Cardiac fibroblast (primary cell): ENCODE measurements at regions not wholly inside any gene's neighbourhood (a gene's known extent, or its start where the extent isn't known, plus 50 kb on each side); places are given as distances from the start of the nearest gene placed in this dataset.
A peak's percentile ranks its signal among the peaks of the same experiment; 100 is the strongest.
"Not testable (repeated sequence)": the region's sequence is repeated elsewhere in the genome, so short reads cannot be mapped to it uniquely, and the experiment has no call there.

Experiments
- DNase-seq, 2 donors: peaks; one replicate each; pipeline versions ENCODE4 v3.0.0 to v3.0.0-alpha.2; 2010; ENCODE audit warnings: low read depth in 2 of 2
- H3K4me3 ChIP-seq, 2 donors: replicated peaks in 1 of 2; 1 replicate in 1 of 2; 2 replicates in 1 of 2; pipeline ENCODE4 v1.5.1; 2011; ENCODE audit warnings: low read depth in 2 of 2, low read length in 2 of 2, mild to moderate bottlenecking in 2 of 2, moderate library complexity in 1 of 2
- TF ChIP-seq, protein P1 (sequence below): IDR thresholded peaks from one replicate; pipeline ENCODE4 v1.5.1; 2011; ENCODE audit warnings: low read depth, mild to moderate bottlenecking, low read length, inconsistent platforms

DNA sequence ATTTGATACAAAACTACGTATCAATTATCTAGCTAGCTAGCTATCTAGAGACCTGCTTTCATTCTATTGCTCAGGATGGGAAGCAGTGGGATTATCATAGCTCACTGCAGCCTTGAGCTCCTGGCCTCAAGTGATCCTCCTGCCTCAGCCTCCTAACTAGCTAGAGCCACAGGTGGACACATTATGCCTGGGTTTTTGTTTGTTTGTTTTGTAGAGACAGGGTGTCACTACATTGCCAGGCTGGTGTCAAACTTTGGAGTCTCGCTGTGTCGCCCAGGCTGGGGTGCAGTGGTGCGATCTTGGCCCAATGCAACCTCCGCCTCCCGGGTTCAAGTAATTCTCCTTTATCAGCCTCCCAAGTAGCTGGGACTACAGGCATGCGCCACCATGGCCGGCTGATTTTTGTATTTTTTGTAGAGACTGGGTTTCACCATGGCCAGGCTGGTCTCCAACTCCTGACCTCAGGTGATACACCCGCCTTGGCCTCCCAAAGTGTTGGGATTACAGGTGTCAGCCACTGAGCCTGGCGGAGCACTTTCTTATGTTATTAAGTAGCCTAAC lies 122.5 kb upstream of the FBXO28 start:
- DNase-seq, H3K4me3 ChIP-seq: not testable (repeated sequence)

DNA sequence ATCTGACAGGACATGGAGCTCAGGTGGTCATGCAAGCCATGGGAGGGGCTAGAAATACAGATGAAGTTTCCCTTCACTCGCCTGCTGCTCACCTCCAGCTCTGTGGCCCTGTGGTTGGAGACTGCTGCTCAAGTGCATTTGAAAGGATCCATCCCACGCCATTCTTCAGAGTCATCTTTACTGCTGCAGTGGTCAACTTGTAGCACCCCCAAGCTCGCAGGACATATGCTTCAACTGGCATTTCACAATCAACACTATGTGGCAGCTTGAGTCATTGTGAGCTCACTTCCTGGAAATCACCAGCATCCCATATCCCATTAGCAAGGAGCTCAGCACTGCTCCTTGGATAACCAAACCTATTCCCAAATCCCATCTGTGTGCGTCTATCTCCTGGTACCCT lies 116.2 kb upstream of the TP53BP2 start:
- not testable (repeated sequence) for H3K4me3 ChIP-seq
- peak; percentile 44 to 64 for DNase-seq

DNA sequence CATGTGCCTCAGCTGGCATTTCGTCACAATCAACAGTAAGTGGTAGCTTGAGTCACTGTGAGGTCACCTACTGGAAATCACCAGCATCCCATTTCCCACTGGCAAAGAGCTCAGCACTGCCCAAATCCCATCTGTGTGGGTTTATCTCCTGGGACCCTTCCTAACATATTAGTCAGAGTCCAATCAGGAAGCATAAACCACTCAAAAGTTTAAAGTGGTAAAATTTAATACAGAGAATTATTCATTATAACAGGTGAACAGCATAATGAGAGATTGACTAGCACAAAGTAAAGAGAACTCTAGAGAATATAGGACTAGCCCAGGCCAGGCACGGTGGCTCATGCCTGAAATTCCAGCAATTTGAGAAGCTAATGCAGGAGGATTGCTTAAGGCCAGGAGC lies 107.1 kb upstream of the TP53BP2 start:
- DNase-seq, result peak in 1 of 2 donors; percentile 9
- not testable (repeated sequence) for H3K4me3 ChIP-seq

DNA sequence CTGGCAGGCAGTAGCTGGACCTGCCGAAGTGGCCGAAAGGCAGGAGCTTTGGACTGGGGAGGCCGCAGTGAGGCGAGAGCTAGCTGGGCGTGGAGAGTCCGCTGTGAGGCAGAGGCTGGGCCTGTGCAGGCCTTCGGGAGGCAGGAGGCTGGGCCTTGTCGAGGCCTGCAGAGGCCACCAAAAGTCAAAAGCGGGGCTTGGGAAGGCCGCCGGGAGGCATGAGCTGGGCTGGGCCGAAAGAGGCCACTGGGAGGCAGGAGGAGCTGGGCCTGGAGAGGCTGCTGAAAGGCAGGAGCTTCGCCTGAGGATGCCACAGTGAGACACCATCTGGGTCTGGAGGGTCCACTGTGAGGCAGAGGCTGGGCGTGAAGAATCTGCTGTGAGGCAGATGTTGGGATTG lies 105.8 kb upstream of the TP53BP2 start:
- H3K4me3 ChIP-seq, DNase-seq: not testable (repeated sequence)

DNA sequence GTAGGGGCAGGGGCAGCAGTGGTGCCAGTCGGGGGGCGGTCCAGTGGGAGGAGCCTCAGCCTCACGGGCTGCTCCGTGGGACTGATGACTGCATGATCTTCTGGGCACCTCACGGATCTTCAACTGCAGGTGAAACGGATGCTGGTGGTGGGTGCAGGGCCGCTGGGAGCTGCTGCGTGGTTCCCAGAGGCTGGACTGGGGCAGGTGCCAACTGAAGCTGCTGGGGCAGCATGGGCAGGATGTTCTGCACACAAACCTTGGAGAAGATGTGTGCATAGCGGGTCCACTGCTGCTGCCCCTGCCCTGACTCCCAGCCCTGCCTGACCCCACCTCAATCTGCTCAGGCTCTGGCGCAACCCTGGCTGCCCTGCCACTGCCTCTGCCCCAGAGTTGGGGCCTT lies 104.2 kb upstream of the TP53BP2 start:
- not testable (repeated sequence) for DNase-seq, H3K4me3 ChIP-seq

DNA sequence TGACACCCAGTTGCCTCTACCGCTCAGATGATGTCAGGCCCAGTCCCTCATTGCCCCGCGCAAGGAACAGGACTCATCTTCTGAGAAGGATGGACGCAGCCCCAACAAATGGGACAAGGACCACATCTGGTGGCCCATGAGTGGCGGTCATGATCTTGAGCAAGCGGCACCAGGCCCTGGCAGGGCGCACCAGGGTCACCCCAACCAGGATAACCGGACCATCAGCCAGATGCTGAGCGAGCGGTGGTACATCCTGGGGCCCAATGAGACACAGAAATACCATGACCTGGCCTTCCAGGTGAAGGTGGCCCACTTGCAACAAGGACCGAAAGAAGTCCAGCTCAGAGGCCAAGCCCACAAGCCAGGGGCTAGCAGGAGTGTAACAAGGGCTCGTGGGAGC lies 102.3 kb upstream of the TP53BP2 start:
- H3K4me3 ChIP-seq, DNase-seq: not testable (repeated sequence)

DNA sequence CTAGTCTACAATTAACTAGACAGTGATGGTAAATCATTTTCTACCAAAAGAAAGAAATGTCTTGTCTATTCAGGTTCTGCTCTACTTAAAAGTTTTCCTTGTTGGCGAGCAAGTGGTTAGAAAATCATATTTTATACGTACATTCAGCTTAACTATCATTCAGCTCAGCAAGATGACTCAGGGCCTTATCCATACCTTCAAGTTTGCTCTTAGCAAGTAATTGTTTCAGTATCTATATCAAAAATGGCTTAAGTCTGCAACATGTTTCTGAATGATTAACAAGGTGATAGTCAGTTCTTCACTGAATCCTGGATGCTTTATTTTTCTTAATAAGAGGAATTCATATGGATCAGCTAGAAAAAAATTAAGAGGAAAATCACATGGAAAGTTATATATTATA lies 90.8 kb upstream of the TP53BP2 start:
- DNase-seq, H3K4me3 ChIP-seq: not testable (repeated sequence)

DNA sequence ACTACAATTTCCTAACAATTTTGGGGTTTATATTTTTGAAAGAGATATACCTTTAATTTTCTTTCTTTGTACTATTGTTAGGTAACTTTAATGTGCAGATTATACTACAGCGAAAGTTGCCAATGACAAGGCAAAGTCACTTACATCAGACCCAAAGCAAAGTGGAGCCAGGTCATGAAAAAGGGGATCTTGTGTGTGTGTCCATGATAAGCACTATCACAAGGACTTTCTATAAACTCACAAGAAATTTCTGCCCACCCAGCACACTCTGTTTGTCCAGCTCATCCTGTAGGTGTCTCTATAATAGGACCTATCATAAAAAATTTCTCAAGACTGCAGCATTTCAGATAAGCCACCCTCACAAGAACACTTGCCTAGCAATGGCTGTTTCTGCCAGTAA lies 85.7 kb upstream of the TP53BP2 start:
- H3K4me3 ChIP-seq, DNase-seq: not testable (repeated sequence)

DNA sequence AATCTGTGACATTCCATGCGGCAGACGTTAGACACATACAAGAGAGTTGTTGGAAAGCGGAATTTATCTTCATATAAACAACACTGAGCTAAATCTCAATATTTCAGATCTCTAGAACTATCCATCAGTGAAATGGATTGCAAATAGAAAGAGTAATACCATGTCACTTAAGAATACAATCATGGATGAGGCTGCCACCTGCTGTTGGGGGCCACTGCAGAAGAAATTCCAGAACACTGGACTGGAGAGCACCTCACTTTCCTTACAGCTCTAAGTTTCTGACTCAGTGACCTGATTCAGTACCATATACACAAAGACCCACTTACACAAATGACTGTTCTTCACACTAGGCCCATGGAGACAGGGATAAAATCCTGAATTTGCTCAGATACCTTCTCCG lies 75.1 kb upstream of the TP53BP2 start:
- not testable (repeated sequence) for DNase-seq

DNA sequence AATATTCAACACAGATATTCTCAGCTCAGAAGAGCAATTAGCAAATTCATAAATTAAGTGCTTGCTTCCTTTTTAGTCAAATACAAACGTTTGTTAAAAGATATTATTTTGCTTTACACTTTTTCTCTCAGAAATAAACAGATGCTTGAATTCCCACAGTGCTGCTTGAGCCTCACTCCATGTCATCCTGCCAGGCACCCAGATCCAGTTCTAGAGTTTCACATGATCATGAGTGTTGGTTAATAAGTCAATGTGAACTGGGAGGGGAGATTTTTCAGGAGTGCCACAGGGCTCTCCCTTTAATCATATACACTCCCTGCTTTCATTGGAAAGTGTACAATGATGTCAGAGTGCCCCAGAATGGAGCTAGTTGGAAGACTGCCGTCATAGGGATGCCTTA lies 69.7 kb upstream of the TP53BP2 start:
- H3K4me3 ChIP-seq, DNase-seq: not testable (repeated sequence)

More for the DNA sequence above, 75.1 kb upstream of the TP53BP2 start:
- H3K4me3 ChIP-seq, result not testable (repeated sequence)

DNA sequence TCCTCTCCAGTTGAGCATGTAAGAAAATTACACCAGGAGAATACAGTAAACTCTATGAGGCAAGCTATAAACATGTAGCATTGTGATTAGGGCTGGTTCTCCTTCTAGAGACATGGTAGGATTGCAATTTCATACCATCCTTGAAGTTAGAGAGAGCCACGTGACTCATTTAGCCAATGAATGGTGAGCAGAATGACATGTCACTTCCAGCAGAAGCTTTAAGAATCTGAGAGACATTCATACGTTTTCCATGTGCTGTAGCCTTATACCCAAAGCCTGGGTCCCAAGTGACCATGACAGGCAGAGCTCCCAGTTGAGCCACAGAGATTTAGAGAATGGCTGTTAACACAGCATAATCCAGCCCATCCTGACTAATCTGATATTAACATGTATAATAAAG lies 68.0 kb upstream of the TP53BP2 start:
- not testable (repeated sequence) for H3K4me3 ChIP-seq, DNase-seq

DNA sequence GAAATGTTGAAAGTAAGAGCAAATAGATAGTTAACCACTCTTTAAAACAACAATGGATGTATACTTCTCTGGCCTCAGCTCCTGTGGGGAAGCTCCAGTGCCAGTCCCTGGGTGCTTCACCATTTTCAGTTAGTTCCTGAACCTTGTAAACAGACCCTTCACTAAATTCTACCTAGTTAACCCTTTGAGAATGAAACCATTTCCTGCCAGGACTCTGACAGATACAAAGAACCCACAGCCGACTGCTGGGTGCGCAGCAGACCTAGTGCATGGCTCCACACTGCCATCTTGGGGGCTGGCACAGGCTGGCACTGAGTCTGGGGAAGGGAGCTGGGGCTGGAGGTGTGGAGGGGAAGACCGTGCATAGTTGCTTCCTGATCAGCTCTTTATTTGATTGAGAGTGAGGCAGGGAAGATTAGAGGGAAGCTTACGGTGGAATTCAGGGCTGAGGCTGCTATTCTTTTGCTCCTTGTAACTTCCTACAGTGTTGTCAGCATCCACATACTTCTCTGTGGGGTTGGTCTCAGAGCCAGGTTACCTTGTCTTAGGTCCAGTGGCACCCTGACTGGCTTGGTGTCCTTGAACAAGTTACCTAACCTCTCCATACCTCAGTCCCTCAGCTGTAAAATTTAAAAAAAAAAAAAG lies 62.3 kb upstream of the TP53BP2 start:
- TF ChIP-seq, protein P1, sequence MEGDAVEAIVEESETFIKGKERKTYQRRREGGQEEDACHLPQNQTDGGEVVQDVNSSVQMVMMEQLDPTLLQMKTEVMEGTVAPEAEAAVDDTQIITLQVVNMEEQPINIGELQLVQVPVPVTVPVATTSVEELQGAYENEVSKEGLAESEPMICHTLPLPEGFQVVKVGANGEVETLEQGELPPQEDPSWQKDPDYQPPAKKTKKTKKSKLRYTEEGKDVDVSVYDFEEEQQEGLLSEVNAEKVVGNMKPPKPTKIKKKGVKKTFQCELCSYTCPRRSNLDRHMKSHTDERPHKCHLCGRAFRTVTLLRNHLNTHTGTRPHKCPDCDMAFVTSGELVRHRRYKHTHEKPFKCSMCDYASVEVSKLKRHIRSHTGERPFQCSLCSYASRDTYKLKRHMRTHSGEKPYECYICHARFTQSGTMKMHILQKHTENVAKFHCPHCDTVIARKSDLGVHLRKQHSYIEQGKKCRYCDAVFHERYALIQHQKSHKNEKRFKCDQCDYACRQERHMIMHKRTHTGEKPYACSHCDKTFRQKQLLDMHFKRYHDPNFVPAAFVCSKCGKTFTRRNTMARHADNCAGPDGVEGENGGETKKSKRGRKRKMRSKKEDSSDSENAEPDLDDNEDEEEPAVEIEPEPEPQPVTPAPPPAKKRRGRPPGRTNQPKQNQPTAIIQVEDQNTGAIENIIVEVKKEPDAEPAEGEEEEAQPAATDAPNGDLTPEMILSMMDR, result peak; percentile 7
- H3K4me3 ChIP-seq, DNase-seq: not testable (repeated sequence)

DNA sequence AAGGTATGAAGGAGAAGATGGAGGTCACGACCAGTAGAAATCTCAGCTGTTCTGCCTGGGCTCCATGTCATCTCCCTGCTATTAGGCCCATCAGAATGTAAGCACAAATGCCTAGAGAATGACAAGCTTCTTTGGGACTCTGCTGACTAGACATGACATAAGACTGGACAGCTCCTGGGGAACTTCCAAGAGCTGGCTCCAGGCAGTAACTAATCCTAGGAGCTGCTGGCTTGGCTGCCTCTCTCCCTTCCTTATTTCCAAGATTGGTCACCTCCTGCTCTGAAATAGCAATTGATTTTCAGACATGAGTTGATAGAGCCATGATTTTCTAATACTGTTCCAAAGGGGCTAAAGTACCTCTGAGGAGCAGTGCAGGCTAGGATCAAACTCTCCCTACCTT lies 57.5 kb upstream of the TP53BP2 start:
- not testable (repeated sequence) for H3K4me3 ChIP-seq, DNase-seq

DNA sequence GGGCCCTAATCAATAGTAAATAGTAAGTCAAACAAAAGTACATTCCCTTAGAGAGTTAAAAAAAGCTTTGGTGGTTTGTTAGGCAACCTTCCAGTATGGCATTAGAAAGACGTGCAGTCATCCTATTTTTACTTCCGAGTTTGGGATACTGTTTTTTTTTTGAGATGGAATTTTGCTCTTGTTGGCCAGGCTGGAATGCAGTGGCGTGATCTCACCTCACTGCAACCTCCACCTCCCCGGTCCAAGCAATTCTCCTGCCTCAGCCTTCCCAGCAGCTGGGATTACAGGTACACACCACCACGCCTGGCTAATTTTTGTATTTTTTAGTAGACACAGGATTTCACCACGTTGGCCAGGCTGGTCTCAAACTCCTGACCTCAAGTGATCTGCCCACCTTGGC lies 54.0 kb upstream of the TP53BP2 start:
- not testable (repeated sequence) for H3K4me3 ChIP-seq
- peak in 1 of 2 donors; percentile 18 for DNase-seq

DNA sequence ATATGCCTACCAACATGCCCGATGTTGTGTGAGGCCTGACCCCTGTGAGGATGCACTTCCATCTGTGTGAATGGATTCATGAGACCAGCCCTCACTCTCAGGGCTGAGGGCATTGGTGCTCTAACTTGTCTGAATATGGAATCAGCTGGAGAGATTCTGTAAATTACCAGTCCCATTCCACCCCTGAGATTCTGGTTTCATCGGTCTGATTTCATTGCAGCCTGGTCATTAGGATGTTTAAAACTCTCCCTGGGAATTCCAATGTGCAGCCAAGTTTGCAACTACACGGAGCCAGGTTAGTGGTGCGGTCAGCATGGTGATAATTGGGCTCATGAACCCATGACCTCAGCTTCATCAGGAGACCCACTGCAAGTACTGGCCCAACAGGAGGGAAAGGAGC lies 51.4 kb upstream of the TP53BP2 start:
- DNase-seq, H3K4me3 ChIP-seq: not testable (repeated sequence)

DNA sequence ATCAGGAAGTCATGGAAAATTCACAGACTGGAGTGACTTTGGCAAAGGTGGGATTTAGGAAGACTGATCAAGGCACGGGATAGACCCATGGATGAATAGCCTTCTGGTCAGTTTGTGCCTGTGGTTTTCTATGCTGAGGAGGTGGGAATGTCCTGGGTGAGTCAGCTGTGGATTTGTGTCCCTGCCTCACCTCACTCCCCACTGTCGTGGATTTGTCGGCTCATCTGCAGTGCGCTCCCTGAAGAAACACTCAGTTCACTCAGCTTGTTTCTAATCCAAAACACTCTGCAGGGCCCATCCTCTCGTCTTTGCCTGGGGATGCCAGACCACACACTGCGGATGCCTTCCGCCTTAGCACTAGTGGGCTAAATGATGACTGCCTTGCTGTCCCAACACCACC lies 50.2 kb upstream of the TP53BP2 start:
- H3K4me3 ChIP-seq, DNase-seq: not testable (repeated sequence)
